OCI-LY3 (cell line): ENCODE measurements at regions not wholly inside any gene's neighbourhood (a gene's known extent, or its start where the extent isn't known, plus 50 kb on each side); places are given as distances from the start of the nearest gene placed in this dataset.

Source experiments
- H2AFZ ChIP-seq: fragments of 200-600, 300-600 bp; shearing (Covaris generic); 2 replicates; pipeline ENCODE4 v1.6.0; 2014; ENCODE audit warnings: antibody characterized with exemption, low read depth, low read length
- H3K27ac ChIP-seq: fragments of 200-600, 300-600 bp; sonication (generic); 2 replicates; pipeline ENCODE4 v1.5.1; 2014; ENCODE audit warnings: mild to moderate bottlenecking, low read length, moderate library complexity, mixed read lengths
- H3K27me3 ChIP-seq: fragments of 200-600, 300-600 bp; sonication (generic); 2 replicates; pipeline ENCODE4 v1.6.1; 2014; ENCODE audit warnings: low read depth, low read length, mixed read lengths
- H3K36me3 ChIP-seq: fragments of 200-600, 300-600 bp; sonication (generic); replicated peaks from 2 replicates; pipeline ENCODE3; 2014; ENCODE audit warnings: low read depth, low read length, mixed read lengths
- H3K4me1 ChIP-seq: fragments of 300-600, 200-600 bp; sonication (generic); 2 replicates; pipeline ENCODE4 v1.6.1; 2014; ENCODE audit warnings: low read length, mixed read lengths
- H3K4me2 ChIP-seq: fragments of 200-600, 300-600 bp; sonication (generic); 2 replicates; pipeline ENCODE4 v1.6.1; 2014; ENCODE audit warnings: low read length, mixed read lengths
- H3K4me3 ChIP-seq: fragments of 300-600, 200-600 bp; sonication (generic); 2 replicates; pipeline ENCODE4 v1.5.1; 2014; ENCODE audit warnings: antibody characterized with exemption, mild to moderate bottlenecking, low read length, moderate library complexity
- H3K79me2 ChIP-seq: fragments of 300-600, 200-600 bp; shearing (Covaris generic); 2 replicates; pipeline ENCODE4 v1.6.1; 2014; ENCODE audit warnings: mild to moderate bottlenecking, low read length, mixed read lengths
- H3K9ac ChIP-seq: fragments of 300-600, 200-600 bp; shearing (Covaris generic); 2 replicates; pipeline ENCODE4 v1.6.0; 2014; ENCODE audit warnings: mild to moderate bottlenecking, low read length, moderate library complexity
- H3K9me3 ChIP-seq: fragments of 200-600, 300-600 bp; shearing (Covaris generic); 2 replicates; pipeline ENCODE4 v1.6.1; 2014; ENCODE audit warnings: low read length, mixed read lengths; ENCODE audit not compliant: insufficient read depth
- H4K20me1 ChIP-seq: fragments of 200-600, 300-600 bp; sonication (generic); 2 replicates; pipeline ENCODE4 v1.6.1; 2016; ENCODE audit warnings: low read length, mixed read lengths; ENCODE audit not compliant: insufficient read depth
- CTCF ChIP-seq: fragments of 200-600, 300-600 bp; sonication (generic); IDR thresholded peaks from 2 replicates; pipeline ENCODE4 v1.5.1; 2014; ENCODE audit warnings: antibody characterized with exemption, low read length, low read depth
- EZH2phosphoT487 ChIP-seq: fragments of 200-600 bp; shearing (Covaris generic); IDR thresholded peaks from 2 replicates; pipeline ENCODE4 v1.6.1; 2018; ENCODE audit warnings: antibody characterized with exemption, mixed run types, low read depth

DNA sequence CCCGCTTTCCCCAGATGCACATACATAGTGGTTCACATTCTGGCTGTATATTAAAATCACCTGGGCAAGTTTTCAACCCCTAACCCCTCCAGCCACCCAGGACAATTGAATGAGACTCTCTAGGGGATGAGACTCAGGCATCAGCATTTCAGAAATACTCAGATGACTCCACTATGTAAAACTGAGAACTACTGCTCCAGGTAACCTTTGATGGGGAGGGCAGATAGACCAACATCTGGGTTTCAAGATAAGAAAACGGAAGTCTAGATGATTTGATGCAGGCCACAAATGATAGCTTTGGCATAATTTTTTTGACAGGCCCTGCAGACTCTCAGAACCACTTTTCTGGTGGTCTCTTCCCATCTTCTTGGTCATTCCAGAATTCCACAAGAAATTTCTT is 341.1 kb downstream of the EMP1 start:
- TF ChIP-seq EZH2phosphoT487 (0 out of 2 replicates have a peak, but pooled peaks have one; percentile 66), CTCF (no peak)
- H3K36me3 ChIP-seq, result no peaks in the 10 kb centered on the region
- peaks cover 81% of the 10 kb centered on the region for H3K27me3 ChIP-seq

DNA sequence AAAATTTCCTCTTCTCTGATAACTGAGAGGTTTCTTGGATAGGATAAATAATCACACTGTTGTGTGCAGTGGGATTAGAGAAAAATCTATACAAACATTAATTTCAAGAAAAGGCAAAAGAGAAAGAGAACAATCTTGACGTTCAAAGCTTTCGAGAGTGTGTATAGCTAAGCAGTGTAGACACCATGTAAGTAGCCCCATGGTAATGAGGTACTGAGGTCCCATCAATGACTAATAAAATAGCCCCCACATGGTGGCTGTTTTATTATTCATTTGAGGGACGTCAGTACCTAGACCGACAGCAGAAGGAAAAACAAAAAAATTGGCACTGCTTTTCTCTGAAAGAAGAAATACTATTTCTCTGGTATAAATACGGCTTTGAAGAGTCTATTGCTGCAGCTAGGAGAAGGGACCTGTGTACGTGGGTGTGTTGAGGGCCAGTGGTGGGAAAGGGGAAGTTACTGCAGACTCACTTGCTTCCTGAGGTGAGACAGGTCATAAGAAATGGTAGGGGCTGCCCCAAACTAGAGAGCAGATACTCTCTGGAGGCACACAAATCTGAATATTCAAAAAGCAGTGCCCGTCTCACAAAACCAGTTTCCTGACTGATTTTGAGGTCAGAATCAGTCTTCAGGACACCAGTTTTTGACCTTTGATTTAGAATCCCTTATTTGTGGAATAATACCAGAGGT is 339.8 kb downstream of the EMP1 start:
- H4K20me1 ChIP-seq, result peaks cover 27% of the 10 kb centered on the region; the same call in 1 of the 2 replicates
- peak overlapping the region; percentile 53 for H3K4me3 ChIP-seq
- H3K27ac ChIP-seq, result no peak overlapping the region
- no peaks in the 10 kb centered on the region for H3K79me2 ChIP-seq
- peaks cover 32% of the 10 kb centered on the region for H3K4me1 ChIP-seq
- peaks cover 81% of the 10 kb centered on the region for H3K27me3 ChIP-seq
- no peaks in the 10 kb centered on the region for H3K36me3 ChIP-seq
- peak overlapping the region; percentile 86 for H3K4me2 ChIP-seq
- no peaks in the 10 kb centered on the region for H3K9me3 ChIP-seq
- TF ChIP-seq CTCF (no peak), EZH2phosphoT487 (no peak)
- H2AFZ ChIP-seq, result no peak overlapping the region
- no peak overlapping the region for H3K9ac ChIP-seq

More for the DNA sequence above, 341.1 kb downstream of the EMP1 start:
- Histone ChIP-seq H2AFZ (no peak overlapping the region), H3K4me2 (peak overlapping the region; percentile 86), H4K20me1 (peaks cover 30% of the 10 kb centered on the region; the same call in 1 of the 2 replicates), H3K27ac (no peak overlapping the region), H3K4me3 (peak overlapping the region; percentile 53), H3K79me2 (no peaks in the 10 kb centered on the region), H3K9ac (no peak overlapping the region), H3K4me1 (peaks cover 32% of the 10 kb centered on the region), H3K9me3 (no peaks in the 10 kb centered on the region)

DNA sequence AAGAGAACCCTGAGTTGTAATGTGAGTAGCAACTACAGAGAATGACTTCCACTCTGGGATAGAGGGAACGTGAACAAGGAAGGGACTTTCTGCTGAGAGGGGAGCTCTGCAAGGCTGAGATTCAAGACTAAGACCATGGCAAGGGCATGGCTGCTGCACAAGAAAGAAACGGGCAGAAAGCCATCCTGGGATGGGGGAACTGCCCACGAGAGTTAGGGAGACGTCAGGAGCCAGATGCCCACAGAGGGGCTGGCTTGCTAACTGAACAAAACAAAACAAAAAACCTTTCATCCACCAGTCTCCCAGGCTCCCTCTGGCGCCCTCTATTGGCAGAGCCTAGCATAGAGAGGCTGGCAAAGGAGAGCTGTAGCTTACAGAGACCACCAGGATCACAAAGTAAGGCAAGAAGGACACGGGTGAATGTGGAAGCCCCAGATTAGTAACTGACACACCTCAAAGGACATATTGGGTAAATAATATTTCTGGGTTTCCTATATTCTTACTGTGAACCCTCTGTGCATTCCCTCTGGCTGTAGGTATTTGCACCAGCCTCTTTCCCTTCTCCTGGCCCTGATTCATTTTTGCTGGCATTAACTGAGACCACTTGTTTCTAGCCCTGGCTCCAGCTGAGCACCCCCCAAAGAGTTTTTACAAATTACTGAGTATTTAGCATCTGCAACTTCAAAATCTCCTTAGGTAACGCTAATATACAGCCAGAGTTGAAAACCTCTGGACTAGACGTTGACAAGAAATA is 338.3 kb downstream of the EMP1 start:
- peaks cover 21% of the 10 kb centered on the region for H4K20me1 ChIP-seq
- no peak overlapping the region for H3K4me2 ChIP-seq
- TF ChIP-seq CTCF (peak; percentile 88), EZH2phosphoT487 (no peak)
- H3K9me3 ChIP-seq, result no peaks in the 10 kb centered on the region
- H3K4me3 ChIP-seq, result no peak overlapping the region
- no peak overlapping the region for H3K9ac ChIP-seq
- H2AFZ ChIP-seq, result no peak overlapping the region
- no peak overlapping the region for H3K27ac ChIP-seq
- peaks cover 81% of the 10 kb centered on the region for H3K27me3 ChIP-seq
- H3K79me2 ChIP-seq, result no peaks in the 10 kb centered on the region
- H3K36me3 ChIP-seq, result no peaks in the 10 kb centered on the region
- peaks cover 32% of the 10 kb centered on the region for H3K4me1 ChIP-seq

DNA sequence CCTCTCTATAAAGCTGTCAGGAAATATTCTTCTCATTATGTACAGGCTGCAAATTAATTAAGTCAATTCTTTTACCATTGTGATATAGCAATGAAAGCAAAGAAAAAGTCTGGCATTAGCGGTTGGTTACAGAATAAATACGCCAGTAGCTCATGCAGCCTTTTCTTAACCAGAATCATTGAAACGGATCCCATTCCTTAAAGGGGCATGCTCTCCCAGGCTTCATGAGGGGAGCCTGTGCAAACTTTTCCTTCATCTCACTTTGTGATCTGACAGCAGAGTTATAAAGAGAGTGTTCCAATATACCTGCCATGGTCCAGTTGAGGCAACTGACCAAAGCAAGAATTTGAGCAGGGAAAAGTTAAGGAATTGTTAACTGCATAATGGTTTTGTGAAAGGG is 337.7 kb downstream of the EMP1 start:
- Histone ChIP-seq H3K27me3 (peaks cover 81% of the 10 kb centered on the region), H2AFZ (no peak overlapping the region), H3K79me2 (no peaks in the 10 kb centered on the region), H3K9ac (no peak overlapping the region), H3K36me3 (no peaks in the 10 kb centered on the region), H3K27ac (no peak overlapping the region), H3K4me1 (peaks cover 32% of the 10 kb centered on the region), H3K4me2 (no peak overlapping the region), H3K4me3 (no peak overlapping the region), H4K20me1 (peaks cover 21% of the 10 kb centered on the region), H3K9me3 (no peaks in the 10 kb centered on the region)
- TF ChIP-seq CTCF, result no peak
- TF ChIP-seq EZH2phosphoT487, result no peak
